T47D (cell line): ENCODE measurements at regions not wholly inside any gene's neighbourhood (a gene's known extent, or its start where the extent isn't known, plus 50 kb on each side); places are given as distances from the start of the nearest gene placed in this dataset.

Experiments used
- DNase-seq, 2 experiments: peaks; one replicate each; pipeline versions ENCODE4 v3.0.0 to v3.0.0-alpha.2; 2011 to 2012; ENCODE audit warnings: low read depth in 1 of 2, low spot score in 1 of 2
- JUND ChIP-seq: IDR thresholded peaks from 2 replicates; pipeline ENCODE4 v1.6.1; 2012; ENCODE audit warnings: low read depth
- in situ Hi-C: cut with HindIII; loops from 2 replicates; pipeline ENCODE4 v1.10.0; 2016; ENCODE audit warnings: low sequenced_read_pairs, low pct_unique_long_range_greater_than_20kb

DNA sequence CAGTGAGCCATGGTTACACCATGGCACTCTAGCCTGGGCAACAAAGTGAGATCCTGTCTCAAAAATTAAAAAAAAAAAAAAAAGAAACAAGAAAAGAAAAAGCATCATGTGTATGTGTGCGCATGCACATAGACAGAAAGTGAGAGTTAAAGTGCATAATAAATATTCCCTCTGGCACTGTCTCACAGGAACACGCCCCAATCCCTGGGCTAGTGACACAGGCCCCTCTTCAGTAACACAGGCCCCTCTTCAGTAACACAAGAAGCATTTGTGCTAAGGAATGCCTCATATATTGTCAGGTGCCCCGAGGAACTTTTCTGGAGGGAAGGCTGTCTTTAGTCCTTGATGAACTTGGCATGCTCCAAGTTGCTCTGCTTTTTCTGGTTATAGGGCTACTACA lies 57.5 kb downstream of the RPL27A start:
- in situ Hi-C loops: no loop called here
- TF ChIP-seq JUND: no peak
- DNase-seq: no peak

DNA sequence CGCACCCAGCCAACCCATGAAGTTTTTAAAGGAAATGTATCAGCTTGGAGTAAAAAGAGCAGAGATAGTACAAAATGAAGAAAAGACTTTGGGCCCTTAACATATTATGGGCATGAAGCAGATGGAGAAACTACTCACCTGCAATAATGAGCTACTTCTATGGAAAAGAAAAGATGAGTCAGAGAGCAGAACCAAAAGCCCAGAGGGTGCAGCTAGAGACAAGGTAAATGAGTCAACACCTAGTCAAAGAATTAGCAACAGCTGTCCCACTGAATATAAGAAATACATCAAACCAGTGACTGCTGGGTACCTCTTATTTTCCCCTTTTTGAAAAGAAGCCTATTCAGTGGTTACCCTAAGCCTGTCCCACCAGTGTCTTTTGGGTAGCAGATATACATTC lies 61.8 kb downstream of the RPL27A start:
- no peak for DNase-seq
- in situ Hi-C loops: no loop called here
- no peak for TF ChIP-seq JUND

DNA sequence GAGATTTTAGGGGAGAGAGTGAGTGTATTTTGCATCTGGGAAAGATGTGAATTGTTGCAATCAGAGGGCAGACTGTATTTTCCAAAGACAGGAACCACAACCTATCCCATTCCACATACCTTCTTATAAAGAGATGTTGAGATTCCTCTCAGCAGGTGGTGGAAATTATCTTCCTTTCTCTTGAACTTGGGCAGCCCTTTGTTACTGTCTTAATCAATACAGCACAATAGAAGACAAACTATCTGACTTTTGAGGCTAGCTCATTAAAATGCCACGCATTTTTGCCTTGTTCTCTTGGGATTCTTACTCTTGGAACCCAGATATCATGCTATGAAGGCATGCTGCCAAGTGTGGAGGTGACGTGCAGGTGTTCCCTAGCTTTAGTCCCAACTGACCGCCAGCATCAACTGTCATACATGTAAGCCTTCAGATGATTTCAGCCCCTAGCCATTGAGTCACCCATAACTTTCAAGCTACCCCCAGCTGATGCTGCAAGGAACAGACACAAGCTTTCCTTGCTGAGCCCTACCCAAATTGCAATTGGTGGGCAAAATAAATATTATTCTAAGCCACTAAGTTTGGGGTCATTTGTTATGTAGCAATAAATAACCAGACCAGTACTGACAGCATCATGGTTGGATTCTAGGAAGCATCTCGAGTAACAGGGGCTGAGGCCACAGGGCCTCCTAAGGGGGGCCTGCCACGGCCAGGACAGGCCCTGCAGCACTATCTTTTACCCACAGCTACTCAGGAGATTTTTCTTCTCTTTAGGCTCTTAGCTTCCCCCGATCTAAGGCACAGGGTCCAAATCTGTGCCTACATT lies 63.0 kb downstream of the RPL27A start:
- no peak for DNase-seq
- TF ChIP-seq JUND: no peak
- in situ Hi-C loops: no loop called here

DNA sequence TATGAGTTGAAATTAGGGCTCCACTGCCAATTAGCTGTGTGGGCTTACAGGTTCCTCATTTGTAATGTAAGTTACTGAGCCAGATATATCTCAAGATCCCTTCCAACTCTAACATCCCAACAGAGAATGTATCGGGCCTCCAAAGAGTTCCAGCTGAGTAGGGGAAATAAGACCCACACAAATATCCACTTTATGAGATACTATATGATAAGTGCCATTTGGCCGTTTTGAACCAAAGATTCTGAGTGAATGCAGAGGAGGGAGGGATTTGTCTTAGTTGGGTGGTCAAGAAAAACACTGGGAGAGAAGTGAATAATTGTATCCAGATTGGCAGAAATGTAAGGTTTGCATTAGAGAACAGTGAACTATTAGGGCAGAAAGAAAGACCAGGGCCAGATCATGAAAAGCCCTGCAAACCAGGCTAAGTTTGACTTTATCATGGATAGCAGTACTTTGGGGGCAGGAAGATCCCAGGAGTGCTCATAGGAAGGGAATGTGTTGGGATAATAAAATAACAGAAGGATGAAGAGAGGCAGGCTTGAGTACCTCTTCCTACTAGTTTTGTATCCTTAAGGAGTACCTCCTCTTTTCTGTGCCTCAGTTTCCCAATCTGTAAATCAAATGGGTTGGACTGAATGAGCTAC lies 63.9 kb downstream of the RPL27A start:
- DNase-seq: no peak
- in situ Hi-C loops: no loop called here
- TF ChIP-seq JUND: no peak

DNA sequence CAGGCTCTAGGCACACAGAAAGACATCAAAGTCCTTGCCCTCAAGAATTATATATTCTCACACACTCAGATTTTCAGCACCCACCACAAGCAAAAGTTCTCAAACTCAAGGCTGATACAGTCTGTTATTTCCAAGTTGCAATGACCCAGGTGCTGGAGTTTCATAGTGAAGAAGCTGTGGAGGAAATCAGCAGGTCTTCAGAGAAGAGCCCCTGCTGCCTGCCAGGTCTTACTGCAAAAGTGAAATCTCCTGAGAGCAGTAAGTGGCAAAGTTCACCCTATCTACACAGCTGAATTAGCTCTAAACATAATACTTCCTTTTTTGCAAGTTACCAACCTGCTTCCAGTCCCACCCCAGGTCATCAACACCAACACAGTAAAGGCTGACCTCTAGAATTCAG lies 64.6 kb downstream of the RPL27A start:
- DNase-seq: no peak
- no peak for TF ChIP-seq JUND

DNA sequence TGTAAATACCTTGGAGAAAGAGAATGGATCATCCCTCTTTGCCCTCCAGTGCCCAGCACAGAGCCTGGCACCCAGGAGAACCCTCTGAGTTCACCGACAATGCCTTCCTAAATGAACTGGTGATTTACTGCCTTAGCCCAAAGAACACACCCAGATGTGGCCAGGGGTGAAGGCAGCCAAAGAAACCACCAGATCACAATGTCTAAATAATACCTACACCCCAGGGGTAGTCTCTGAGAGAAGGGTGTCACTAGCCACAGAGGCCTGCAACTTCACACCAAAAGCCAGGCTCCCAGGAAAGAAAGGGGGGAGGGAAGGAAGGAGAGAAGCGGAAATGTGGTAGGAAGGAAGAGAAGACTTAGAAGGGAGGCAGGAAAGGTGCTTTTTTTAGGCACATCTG lies 65.7 kb downstream of the RPL27A start:
- in situ Hi-C loops: no loop called here
- DNase-seq: no peak
- no peak for TF ChIP-seq JUND

More for the DNA sequence above, 64.6 kb downstream of the RPL27A start:
- in situ Hi-C loops: no loop called here

DNA sequence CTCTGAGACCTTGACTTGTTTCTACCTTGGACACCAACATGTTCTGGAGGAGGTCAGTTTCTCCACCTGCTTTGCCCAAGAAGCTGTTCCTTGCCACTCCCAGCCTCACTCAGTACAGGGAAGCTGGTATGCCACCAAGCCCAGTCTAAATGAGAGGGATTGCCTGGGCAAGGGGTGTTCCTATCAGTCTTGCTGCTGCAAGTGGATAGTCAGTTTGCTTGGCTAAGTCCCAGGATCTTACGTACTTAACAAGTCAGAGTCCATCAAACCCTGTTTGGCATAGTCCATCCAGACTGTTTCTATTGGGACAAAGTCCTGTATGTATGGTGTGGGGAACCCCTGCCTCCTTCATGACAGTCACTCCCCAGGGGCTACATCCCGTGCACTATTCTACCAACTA lies 66.6 kb downstream of the RPL27A start:
- in situ Hi-C loops: no loop called here
- no peak for TF ChIP-seq JUND
- no peak for DNase-seq

DNA sequence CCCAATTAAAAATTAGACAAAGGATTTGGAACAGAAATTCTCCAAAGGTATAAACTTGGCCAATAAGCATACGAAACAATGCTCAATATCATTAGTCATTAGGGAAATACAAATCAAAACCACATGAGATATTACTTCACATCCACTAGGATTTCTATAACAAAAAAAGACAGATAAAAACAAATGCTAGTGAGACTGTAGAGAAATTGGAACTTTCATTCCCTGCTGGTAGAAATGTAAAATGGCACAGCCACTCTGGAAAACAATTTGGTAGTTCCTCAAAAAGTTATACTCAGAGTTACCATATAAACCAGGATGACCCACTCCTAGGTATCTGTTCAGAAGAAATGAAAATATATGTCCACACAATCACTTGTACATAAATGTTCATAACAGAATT lies 71.6 kb downstream of the RPL27A start:
- in situ Hi-C loops: no loop called here
- no peak for TF ChIP-seq JUND
- DNase-seq: no peak

DNA sequence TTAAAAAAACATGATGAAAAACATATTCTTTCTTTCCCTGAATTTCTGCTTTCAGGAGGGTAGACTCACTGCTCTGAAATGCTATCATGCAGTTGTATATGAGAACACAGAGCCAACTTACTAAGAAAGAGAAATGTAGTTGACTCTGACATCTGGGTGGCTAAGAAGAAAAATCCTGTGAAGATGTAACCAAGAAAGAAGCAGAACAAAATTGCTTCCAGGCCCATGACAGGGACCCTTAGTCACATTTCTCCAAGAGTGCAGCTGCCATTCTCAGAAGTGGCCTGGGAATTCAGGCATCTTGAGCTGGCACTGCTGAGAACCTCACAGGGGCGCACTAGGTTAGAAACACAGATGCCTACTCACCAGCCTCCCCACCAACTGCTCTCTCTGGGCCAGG lies 73.6 kb downstream of the RPL27A start:
- DNase-seq: no peak
- in situ Hi-C loops: no loop called here
- no peak for TF ChIP-seq JUND

DNA sequence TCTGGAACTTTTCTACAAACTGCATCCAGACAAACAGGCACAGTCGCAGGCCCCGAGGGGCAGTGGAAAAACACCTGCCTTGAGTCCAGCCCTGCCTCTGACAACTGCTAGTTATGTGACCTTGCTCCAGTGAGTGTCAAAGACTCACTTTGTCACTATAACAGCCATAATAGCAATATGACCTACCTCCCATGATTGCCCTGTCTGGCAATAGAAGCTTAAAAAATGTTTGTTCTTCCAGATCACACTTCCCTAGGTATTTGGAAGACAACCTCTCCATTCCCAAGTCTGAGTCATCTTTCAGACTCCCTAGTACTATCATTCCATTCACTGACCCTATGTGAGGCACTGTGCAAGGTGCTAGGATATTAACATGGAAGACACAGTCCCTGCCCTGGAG lies 74.5 kb downstream of the RPL27A start:
- DNase-seq: no peak
- no peak for TF ChIP-seq JUND
- in situ Hi-C loops: no loop called here

DNA sequence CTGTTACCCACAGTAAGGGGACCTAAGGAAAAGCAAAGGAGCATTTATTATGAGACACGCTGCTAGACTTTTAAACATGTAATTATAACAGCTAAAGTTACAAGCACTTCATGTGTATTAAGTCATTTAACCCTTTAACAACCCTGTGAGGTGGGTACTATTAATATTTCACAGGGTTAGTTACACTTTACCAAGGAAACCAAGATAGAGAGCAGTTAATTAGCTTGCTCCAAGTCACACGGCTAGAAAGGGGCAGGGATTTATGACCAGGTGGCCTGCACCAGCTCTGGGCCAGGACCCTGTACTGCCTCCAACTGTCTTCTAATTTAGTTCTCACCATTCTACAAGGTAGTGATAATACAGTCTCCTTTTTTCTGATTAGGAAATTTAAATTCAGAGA lies 74.9 kb downstream of the RPL27A start:
- TF ChIP-seq JUND: no peak
- in situ Hi-C loops: no loop called here
- no peak for DNase-seq

DNA sequence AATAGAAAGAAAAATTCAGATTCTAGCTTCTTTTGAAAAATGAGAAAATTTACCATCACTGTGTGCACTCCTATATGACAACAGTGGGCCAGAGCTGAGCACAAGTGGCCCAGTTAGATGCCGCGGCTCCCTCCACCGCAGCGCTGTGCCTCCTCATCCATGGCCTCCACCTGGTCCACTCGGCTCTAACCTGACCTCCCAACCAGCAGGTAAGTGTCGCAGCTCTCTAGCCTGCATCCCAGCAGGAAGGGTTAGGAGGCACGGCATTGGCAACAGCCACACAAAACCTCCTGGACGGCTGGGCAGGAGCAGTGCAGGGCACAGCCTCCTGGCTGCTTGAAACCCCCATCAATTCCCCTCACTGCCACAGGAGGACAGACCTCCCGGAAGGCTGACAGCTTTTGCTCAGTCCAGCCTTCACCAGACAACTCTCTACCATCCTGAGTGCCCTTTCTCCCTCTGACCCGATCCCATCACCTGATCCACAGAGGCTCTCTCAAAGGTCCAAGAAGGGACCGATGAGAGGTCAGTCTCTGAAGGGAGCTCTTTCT lies 76.1 kb downstream of the RPL27A start:
- in situ Hi-C loops: no loop called here
- TF ChIP-seq JUND: no peak
- no peak for DNase-seq

DNA sequence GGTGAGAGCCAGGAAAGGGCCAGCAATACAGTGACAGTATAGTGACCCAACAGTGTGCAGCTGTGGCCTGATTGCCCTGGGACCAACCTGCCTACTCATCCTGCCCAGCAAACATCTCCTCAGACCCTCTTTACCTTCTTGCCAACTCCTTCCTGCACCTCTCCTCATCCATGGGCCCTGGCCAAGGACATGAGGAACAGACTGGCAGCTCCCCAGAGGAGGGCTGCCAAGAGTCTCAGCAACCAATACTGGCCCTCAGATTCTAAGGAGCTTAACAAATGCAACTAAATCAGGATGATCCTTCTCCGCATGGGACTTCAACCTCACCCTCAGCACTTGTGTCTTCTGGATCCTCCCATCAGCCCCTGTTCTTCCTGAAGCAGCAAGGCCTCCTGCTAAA lies 77.0 kb downstream of the RPL27A start:
- no peak for TF ChIP-seq JUND
- no peak for DNase-seq
- in situ Hi-C loops: no loop called here
